HFF-Myc (cell line): ENCODE measurements at regions not wholly inside any gene's neighbourhood (a gene's known extent, or its start where the extent isn't known, plus 50 kb on each side); places are given as distances from the start of the nearest gene placed in this dataset.
A peak's percentile ranks its signal among the peaks of the same experiment; 100 is the strongest.
"Not testable (repeated sequence)": the region's sequence is repeated elsewhere in the genome, so short reads cannot be mapped to it uniquely, and the experiment has no call there.

Experiments
- DNase-seq: peaks from one replicate; pipeline ENCODE4 v3.0.0-alpha.2; 2011; ENCODE audit warnings: low read depth; ENCODE audit errors: extremely low read depth
- H3K4me3 ChIP-seq: replicated peaks from 2 replicates; pipeline ENCODE4 v1.5.1; 2011; ENCODE audit warnings: low read depth, mild to moderate bottlenecking, control low read depth, low read length
- CTCF ChIP-seq: IDR thresholded peaks from 2 replicates; pipeline ENCODE4 v1.5.1; 2012; ENCODE audit warnings: mild to moderate bottlenecking, low read depth, low read length, control low read depth; ENCODE audit errors: missing control alignments

- no peak for TF ChIP-seq CTCF
- H3K4me3 ChIP-seq: no peak overlapping the region
- DNase-seq: no peak
Measured at GRCh38 chr5:60077292-60077691, 183.8 kb upstream of the PDE4D start.

- no peak overlapping the region for H3K4me3 ChIP-seq
- TF ChIP-seq CTCF: no peak
- no peak for DNase-seq
Measured at GRCh38 chr5:60076746-60077145, 183.2 kb upstream of the PDE4D start.

GRCh38 chr5:60066502-60066901 lies 173.0 kb upstream of the PDE4D start:
- H3K4me3 ChIP-seq: no peak overlapping the region
- no peak for TF ChIP-seq CTCF
- DNase-seq: peak; percentile 27

- no peak for DNase-seq
- no peak for TF ChIP-seq CTCF
- H3K4me3 ChIP-seq: no peak overlapping the region
Measured at GRCh38 chr5:60060389-60060788, 166.9 kb upstream of the PDE4D start.

- DNase-seq: no peak
- H3K4me3 ChIP-seq: no peak overlapping the region
- no peak for TF ChIP-seq CTCF
Measured at GRCh38 chr5:60056191-60056590, 162.7 kb upstream of the PDE4D start.

- no peak overlapping the region for H3K4me3 ChIP-seq
- TF ChIP-seq CTCF: no peak
- DNase-seq: no peak
Measured at GRCh38 chr5:60055168-60055567, 161.6 kb upstream of the PDE4D start.

- H3K4me3 ChIP-seq, DNase-seq: not testable (repeated sequence)
Measured at GRCh38 chr5:60041996-60042664, 148.6 kb upstream of the PDE4D start.

- not testable (repeated sequence) for DNase-seq, H3K4me3 ChIP-seq
Measured at GRCh38 chr5:60041508-60041907, 148.0 kb upstream of the PDE4D start.
